ENCODE measurements at regions not wholly inside any gene's neighbourhood (a gene's known extent, or its start where the extent isn't known, plus 50 kb on each side); places are given as distances from the start of the nearest gene placed in this dataset.

- no peak overlapping the region for H3K4me3 ChIP-seq (ENCODE audit: control insufficient read depth, low read depth, low read length)
- TF ChIP-seq CTCF (IDR thresholded peaks at IDR 0.05; ENCODE audit: control insufficient read depth, insufficient read depth, low read depth, low read length, missing control alignments), result no peak
- DNase-seq (ENCODE audit: low read depth), result no peak
Observed at GRCh38 chr3:3258281-3258680, 78.8 kb upstream of the CRBN start.

GRCh38 chr3:3241596-3241995 lies 62.1 kb upstream of the CRBN start:
- DNase-seq (ENCODE audit: low read depth), result no peak
- no peak for TF ChIP-seq CTCF (IDR thresholded peaks at IDR 0.05; ENCODE audit: control insufficient read depth, insufficient read depth, low read depth, low read length, missing control alignments)
- H3K4me3 ChIP-seq (ENCODE audit: control insufficient read depth, low read depth, low read length), result no peak overlapping the region

GRCh38 chr3:3240986-3241385 lies 61.5 kb upstream of the CRBN start:
- H3K4me3 ChIP-seq (ENCODE audit: control insufficient read depth, low read depth, low read length), result no peak overlapping the region
- TF ChIP-seq CTCF (IDR thresholded peaks at IDR 0.05; ENCODE audit: control insufficient read depth, insufficient read depth, low read depth, low read length, missing control alignments), result no peak
- DNase-seq (ENCODE audit: low read depth), result no peak

- no peak for TF ChIP-seq CTCF (IDR thresholded peaks at IDR 0.05; ENCODE audit: control insufficient read depth, insufficient read depth, low read depth, low read length, missing control alignments)
- DNase-seq (ENCODE audit: low read depth), result no peak
- H3K4me3 ChIP-seq (ENCODE audit: control insufficient read depth, low read depth, low read length), result no peak overlapping the region
Observed at GRCh38 chr3:3237979-3238378, 58.5 kb upstream of the CRBN start.

GRCh38 chr3:3232251-3232650 lies 52.8 kb upstream of the CRBN start:
- TF ChIP-seq CTCF (IDR thresholded peaks at IDR 0.05; ENCODE audit: control insufficient read depth, insufficient read depth, low read depth, low read length, missing control alignments), result no peak
- no peak overlapping the region for H3K4me3 ChIP-seq (ENCODE audit: control insufficient read depth, low read depth, low read length)
- DNase-seq (ENCODE audit: low read depth), result no peak
